Loucy (cell line): ENCODE measurements at regions not wholly inside any gene's neighbourhood (a gene's known extent, or its start where the extent isn't known, plus 50 kb on each side); places are given as distances from the start of the nearest gene placed in this dataset.

Experiments used
- H2AFZ ChIP-seq: fragments of 200-600 bp; sonication (generic); 2 replicates; pipeline ENCODE4 v1.6.0; 2016; ENCODE audit warnings: antibody characterized with exemption, mild to moderate bottlenecking, low read length, moderate library complexity
- H3F3A ChIP-seq: fragments of 200-600 bp; 2 replicates; pipeline ENCODE4 v1.6.0; 2016; ENCODE audit warnings: antibody characterized with exemption, low read depth, mild to moderate bottlenecking
- H3K27me3 ChIP-seq: fragments of 200-600 bp; sonication (generic); 2 replicates; pipeline ENCODE4 v1.6.1; 2014; ENCODE audit warnings: low read length, mild to moderate bottlenecking; ENCODE audit not compliant: insufficient read depth, poor library complexity, severe bottlenecking
- H3K36me3 ChIP-seq: fragments of 200-600 bp; sonication (generic); 2 replicates; pipeline ENCODE4 v1.6.1; 2016; ENCODE audit warnings: low read length; ENCODE audit not compliant: insufficient read depth
- H3K4me1 ChIP-seq: fragments of 200-600 bp; sonication (generic); 2 replicates; pipeline ENCODE4 v1.5.1; 2014; ENCODE audit warnings: low read length, mild to moderate bottlenecking; ENCODE audit not compliant: insufficient read depth, poor library complexity, severe bottlenecking
- H3K4me2 ChIP-seq: fragments of 200-600 bp; sonication (generic); 2 replicates; pipeline ENCODE4 v1.6.0; 2014; ENCODE audit warnings: antibody characterized with exemption, low read length, low read depth, mild to moderate bottlenecking; ENCODE audit not compliant: poor library complexity, severe bottlenecking
- H3K4me3 ChIP-seq: fragments of 200-600 bp; sonication (generic); 2 replicates; pipeline ENCODE4 v1.5.1; 2014; ENCODE audit warnings: low read length, mild to moderate bottlenecking, mixed read lengths; ENCODE audit not compliant: poor library complexity, severe bottlenecking
- H3K79me2 ChIP-seq: fragments of 200-600 bp; sonication (generic); 2 replicates; pipeline ENCODE4 v1.6.1; 2014; ENCODE audit warnings: low read length; ENCODE audit not compliant: insufficient read depth
- H3K9ac ChIP-seq: fragments of 200-600 bp; sonication (generic); 2 replicates; pipeline ENCODE4 v1.6.0; 2014; ENCODE audit warnings: mild to moderate bottlenecking, low read depth, low read length, moderate library complexity; ENCODE audit not compliant: poor library complexity, severe bottlenecking
- H3K9me2 ChIP-seq: fragments of 200-600 bp; sonication (generic); replicated peaks from 2 replicates; pipeline ENCODE4 v1.6.1; 2016; ENCODE audit warnings: low read depth, low read length, mixed read lengths
- H3K9me3 ChIP-seq: fragments of 200-600 bp; sonication (generic); 2 replicates; pipeline ENCODE4 v1.6.1; 2014; ENCODE audit warnings: mild to moderate bottlenecking, antibody characterized with exemption, low read length, low read depth; ENCODE audit not compliant: insufficient read depth
- H4K20me1 ChIP-seq: fragments of 200-600 bp; sonication (generic); 2 replicates; pipeline ENCODE4 v1.6.0; 2014; ENCODE audit warnings: antibody characterized with exemption, low read length, mild to moderate bottlenecking; ENCODE audit not compliant: insufficient read depth, poor library complexity, severe bottlenecking
- EZH2phosphoT487 ChIP-seq: fragments of 200-600 bp; IDR thresholded peaks from 2 replicates; pipeline ENCODE4 v1.6.1; 2018; ENCODE audit warnings: antibody characterized with exemption, mild to moderate bottlenecking, moderate library complexity, borderline replicate concordance
- TF ChIP-seq, protein P1 (sequence below): fragments of 200-600 bp; sonication (generic); conservative IDR thresholded peaks from 2 replicates; pipeline ENCODE4 v1.5.1; 2014; ENCODE audit warnings: mild to moderate bottlenecking, antibody characterized with exemption, low read length

GRCh38 chr11:38060136-38060535 lies 1462.1 kb upstream of the RAG2 start:
- H3K9me2 ChIP-seq = no peaks in the 10 kb centered on the region
- no peaks in the 10 kb centered on the region for H3K36me3 ChIP-seq
- H3K4me1 ChIP-seq = no peaks in the 10 kb centered on the region
- H4K20me1 ChIP-seq = no peaks in the 10 kb centered on the region
- H3F3A ChIP-seq = no peaks in the 10 kb centered on the region
- H3K79me2 ChIP-seq = no peaks in the 10 kb centered on the region
- no peak overlapping the region for H2AFZ ChIP-seq
- H3K9ac ChIP-seq = no peak overlapping the region
- H3K4me2 ChIP-seq = no peak overlapping the region
- H3K9me3 ChIP-seq = no peaks in the 10 kb centered on the region
- no peak for TF ChIP-seq EZH2phosphoT487
- TF ChIP-seq, protein P1, sequence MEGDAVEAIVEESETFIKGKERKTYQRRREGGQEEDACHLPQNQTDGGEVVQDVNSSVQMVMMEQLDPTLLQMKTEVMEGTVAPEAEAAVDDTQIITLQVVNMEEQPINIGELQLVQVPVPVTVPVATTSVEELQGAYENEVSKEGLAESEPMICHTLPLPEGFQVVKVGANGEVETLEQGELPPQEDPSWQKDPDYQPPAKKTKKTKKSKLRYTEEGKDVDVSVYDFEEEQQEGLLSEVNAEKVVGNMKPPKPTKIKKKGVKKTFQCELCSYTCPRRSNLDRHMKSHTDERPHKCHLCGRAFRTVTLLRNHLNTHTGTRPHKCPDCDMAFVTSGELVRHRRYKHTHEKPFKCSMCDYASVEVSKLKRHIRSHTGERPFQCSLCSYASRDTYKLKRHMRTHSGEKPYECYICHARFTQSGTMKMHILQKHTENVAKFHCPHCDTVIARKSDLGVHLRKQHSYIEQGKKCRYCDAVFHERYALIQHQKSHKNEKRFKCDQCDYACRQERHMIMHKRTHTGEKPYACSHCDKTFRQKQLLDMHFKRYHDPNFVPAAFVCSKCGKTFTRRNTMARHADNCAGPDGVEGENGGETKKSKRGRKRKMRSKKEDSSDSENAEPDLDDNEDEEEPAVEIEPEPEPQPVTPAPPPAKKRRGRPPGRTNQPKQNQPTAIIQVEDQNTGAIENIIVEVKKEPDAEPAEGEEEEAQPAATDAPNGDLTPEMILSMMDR = no peak
- H3K4me3 ChIP-seq = no peak overlapping the region
- H3K27me3 ChIP-seq = no peaks in the 10 kb centered on the region

DNA sequence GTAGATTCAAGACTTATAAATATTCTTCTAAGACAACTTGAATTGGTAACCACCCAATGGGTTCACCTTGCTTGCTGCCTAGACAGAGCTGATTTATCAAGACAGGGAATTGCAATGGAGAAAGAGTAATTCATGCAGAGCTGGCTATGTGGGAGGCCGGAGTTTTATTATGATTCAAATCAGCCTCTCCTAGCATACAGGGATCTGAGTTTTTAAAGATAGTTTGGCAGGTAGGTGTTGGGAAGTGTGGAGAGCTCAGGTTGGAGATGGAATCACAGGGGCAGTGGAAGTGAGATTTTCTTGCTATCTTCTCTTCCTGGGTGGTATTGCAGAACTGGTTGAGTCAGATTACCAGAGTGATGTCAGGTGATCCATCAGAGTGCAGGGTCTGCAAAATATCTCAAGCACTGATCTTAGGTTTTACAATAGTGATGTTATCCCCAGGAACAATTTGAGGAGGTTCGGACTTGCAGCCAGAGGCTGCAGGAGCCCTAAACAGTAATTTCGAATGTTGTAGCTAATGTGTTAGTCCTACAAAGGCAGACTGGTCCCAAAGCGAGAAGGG lies 1448.6 kb upstream of the RAG2 start:
- no peaks in the 10 kb centered on the region for H3F3A ChIP-seq
- no peaks in the 10 kb centered on the region for H3K79me2 ChIP-seq
- no peaks in the 10 kb centered on the region for H3K9me2 ChIP-seq
- no peak overlapping the region for H3K4me2 ChIP-seq
- H4K20me1 ChIP-seq = no peaks in the 10 kb centered on the region
- no peaks in the 10 kb centered on the region for H3K36me3 ChIP-seq
- no peaks in the 10 kb centered on the region for H3K27me3 ChIP-seq
- H3K4me3 ChIP-seq = no peak overlapping the region
- H2AFZ ChIP-seq = no peak overlapping the region
- H3K9me3 ChIP-seq = no peaks in the 10 kb centered on the region
- no peak overlapping the region for H3K9ac ChIP-seq
- TF ChIP-seq, protein P1 = no peak
- no peak for TF ChIP-seq EZH2phosphoT487
- no peaks in the 10 kb centered on the region for H3K4me1 ChIP-seq

DNA sequence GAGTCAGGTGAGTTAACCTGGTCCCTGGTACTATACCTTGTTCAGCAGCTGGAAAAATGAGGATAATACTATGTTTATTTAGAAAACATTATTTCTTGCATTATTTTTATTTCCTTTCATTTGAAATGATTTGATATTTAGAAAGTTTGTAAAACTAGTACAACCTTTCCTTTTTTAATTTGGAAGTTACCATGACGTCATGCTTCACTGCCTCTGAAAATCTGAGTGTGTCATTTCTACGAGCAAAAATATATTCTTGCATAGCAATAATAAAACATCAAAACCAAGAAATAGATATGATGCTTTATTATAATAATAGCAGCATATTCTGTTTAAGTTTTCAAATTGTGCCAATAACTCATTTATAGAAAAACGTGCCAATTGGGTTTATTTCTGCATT lies 1445.0 kb upstream of the RAG2 start:
- Histone ChIP-seq H2AFZ (no peak overlapping the region), H3F3A (no peaks in the 10 kb centered on the region), H3K79me2 (no peaks in the 10 kb centered on the region), H3K4me3 (no peak overlapping the region), H3K4me2 (no peak overlapping the region), H3K36me3 (no peaks in the 10 kb centered on the region), H3K27me3 (no peaks in the 10 kb centered on the region), H3K4me1 (no peaks in the 10 kb centered on the region), H3K9me3 (no peaks in the 10 kb centered on the region), H3K9me2 (no peaks in the 10 kb centered on the region), H4K20me1 (no peaks in the 10 kb centered on the region), H3K9ac (no peak overlapping the region)
- TF ChIP-seq, protein P1 = no peak
- no peak for TF ChIP-seq EZH2phosphoT487
